ENCODE measurements at regions not wholly inside any gene's neighbourhood (a gene's known extent, or its start where the extent isn't known, plus 50 kb on each side); places are given as distances from the start of the nearest gene placed in this dataset.

DNA sequence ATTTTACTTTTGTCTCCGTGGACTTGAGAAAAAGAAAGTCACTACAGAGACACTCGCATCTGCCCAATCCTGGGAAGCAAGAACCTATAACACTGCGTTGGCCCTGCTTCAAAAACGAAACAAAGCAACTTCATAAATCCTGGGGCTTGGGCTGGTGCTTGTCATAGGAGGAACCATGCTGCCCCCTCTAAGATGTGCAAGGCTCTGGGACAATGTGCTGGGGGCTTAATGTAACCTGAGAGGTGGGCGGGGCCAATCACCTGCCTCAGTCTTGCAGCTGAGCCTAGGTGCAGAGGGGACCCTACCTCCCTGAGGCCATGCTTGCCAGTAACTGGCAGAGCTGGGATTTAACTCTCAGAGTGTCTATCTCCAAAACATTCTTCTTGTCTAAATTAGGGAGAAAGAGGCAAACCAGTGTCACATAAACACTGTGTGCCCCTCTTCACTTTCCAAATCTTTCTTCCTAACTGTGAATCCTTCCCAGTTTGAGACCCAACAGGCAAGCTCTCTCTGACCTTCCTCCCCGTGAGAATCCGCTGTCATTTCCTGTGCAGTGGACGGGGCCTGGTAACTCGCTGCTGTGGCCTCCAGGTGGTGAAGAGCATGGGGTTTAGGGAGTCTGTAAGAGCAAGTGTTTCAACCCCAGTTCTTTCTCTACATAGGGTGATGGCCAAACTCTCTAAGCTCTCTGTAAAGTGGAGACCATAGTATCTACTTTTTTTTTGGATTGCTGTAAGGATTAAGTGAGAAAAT, 115.1 kb downstream of the ACKR3 start:
- intact Hi-C loops (cut with micrococcal nuclease; ENCODE audit: unreplicated experiment): no loop called here

GRCh38 chr2:236685361-236685760, 115.7 kb downstream of the ACKR3 start:
- POLR2A ChIA-PET (ENCODE audit: unreplicated experiment): interaction anchor here (0.6 kb wide), 1 partner anchor 44 kb away, joined by 3 read pairs; no protein-coding TSS in a partner anchor
- Histone ChIP-seq H3F3A (ENCODE audit: insufficient read depth, low read depth) (no peaks in the 10 kb centered on the region), H3K9me2 (ENCODE audit: insufficient read depth) (no peaks in the 10 kb centered on the region), H4K20me1 (ENCODE audit: insufficient read depth) (no peaks in the 10 kb centered on the region), H3K4me1 (replicated peaks; ENCODE audit: insufficient read depth) (no peaks in the 10 kb centered on the region), H3K4me3 (no peak overlapping the region), H3K36me3 (ENCODE audit: low read depth) (no peaks in the 10 kb centered on the region), H3K4me2 (no peak overlapping the region), H3K27me3 (ENCODE audit: insufficient read depth, low read depth) (peaks cover 5% of the 10 kb centered on the region; the same call in 1 of the 2 replicates), H3K79me2 (ENCODE audit: low read depth) (no peaks in the 10 kb centered on the region), H2AFZ (no peak overlapping the region), H3K9me3 (ENCODE audit: insufficient read depth, low read depth) (no peaks in the 10 kb centered on the region), H3K27ac (no peak overlapping the region)
- TF ChIP-seq, protein P1, sequence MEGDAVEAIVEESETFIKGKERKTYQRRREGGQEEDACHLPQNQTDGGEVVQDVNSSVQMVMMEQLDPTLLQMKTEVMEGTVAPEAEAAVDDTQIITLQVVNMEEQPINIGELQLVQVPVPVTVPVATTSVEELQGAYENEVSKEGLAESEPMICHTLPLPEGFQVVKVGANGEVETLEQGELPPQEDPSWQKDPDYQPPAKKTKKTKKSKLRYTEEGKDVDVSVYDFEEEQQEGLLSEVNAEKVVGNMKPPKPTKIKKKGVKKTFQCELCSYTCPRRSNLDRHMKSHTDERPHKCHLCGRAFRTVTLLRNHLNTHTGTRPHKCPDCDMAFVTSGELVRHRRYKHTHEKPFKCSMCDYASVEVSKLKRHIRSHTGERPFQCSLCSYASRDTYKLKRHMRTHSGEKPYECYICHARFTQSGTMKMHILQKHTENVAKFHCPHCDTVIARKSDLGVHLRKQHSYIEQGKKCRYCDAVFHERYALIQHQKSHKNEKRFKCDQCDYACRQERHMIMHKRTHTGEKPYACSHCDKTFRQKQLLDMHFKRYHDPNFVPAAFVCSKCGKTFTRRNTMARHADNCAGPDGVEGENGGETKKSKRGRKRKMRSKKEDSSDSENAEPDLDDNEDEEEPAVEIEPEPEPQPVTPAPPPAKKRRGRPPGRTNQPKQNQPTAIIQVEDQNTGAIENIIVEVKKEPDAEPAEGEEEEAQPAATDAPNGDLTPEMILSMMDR (conservative IDR thresholded peaks at IDR 0.05): no peak
- no peak for TF ChIP-seq EZH2 (IDR thresholded peaks at IDR 0.05; ENCODE audit: low read depth)
- CTCF ChIA-PET: no interaction called here
- BruUV-seq (replicated peaks): no TSS peak
- intact Hi-C loops (cut with micrococcal nuclease; ENCODE audit: unreplicated experiment): no loop called here
- no peak for DNase-seq

More for the DNA sequence above, 115.1 kb downstream of the ACKR3 start:
- H3K9me2 ChIP-seq (ENCODE audit: insufficient read depth): no peaks in the 10 kb centered on the region
- no TSS peak for BruUV-seq (replicated peaks)
- no peak overlapping the region for H2AFZ ChIP-seq
- H3K4me1 ChIP-seq (replicated peaks; ENCODE audit: insufficient read depth): no peaks in the 10 kb centered on the region
- no peak overlapping the region for H3K27ac ChIP-seq
- TF ChIP-seq, protein P1 (conservative IDR thresholded peaks at IDR 0.05): no peak
- TF ChIP-seq EZH2 (IDR thresholded peaks at IDR 0.05; ENCODE audit: low read depth): no peak
- 0 out of 2 replicates have a peak overlapping the region, but pooled peaks have one; percentile 41 for H3K4me2 ChIP-seq
- H3K36me3 ChIP-seq (ENCODE audit: low read depth): no peaks in the 10 kb centered on the region
- ChIA-PET POLR2A (ENCODE audit: unreplicated experiment) (no interaction called here), CTCF (no interaction called here)
- no peaks in the 10 kb centered on the region for H3K9me3 ChIP-seq (ENCODE audit: insufficient read depth, low read depth)
- DNase-seq: no peak
- H3K4me3 ChIP-seq: no peak overlapping the region; the same call in 1 of the 2 replicates
- no peaks in the 10 kb centered on the region for H3K79me2 ChIP-seq (ENCODE audit: low read depth)
- H3K27me3 ChIP-seq (ENCODE audit: insufficient read depth, low read depth): no peaks in the 10 kb centered on the region
- H3F3A ChIP-seq (ENCODE audit: insufficient read depth, low read depth): no peaks in the 10 kb centered on the region
- H4K20me1 ChIP-seq (ENCODE audit: insufficient read depth): no peaks in the 10 kb centered on the region

- H3K9me3 ChIP-seq (ENCODE audit: insufficient read depth, low read depth): no peaks in the 10 kb centered on the region
- H3K4me3 ChIP-seq: no peak overlapping the region
- H3F3A ChIP-seq (ENCODE audit: insufficient read depth, low read depth): no peaks in the 10 kb centered on the region
- H3K4me2 ChIP-seq: no peak overlapping the region
- intact Hi-C loops (cut with micrococcal nuclease; ENCODE audit: unreplicated experiment): no loop called here
- no peaks in the 10 kb centered on the region for H3K4me1 ChIP-seq (replicated peaks; ENCODE audit: insufficient read depth)
- no peak overlapping the region for H2AFZ ChIP-seq
- H3K27me3 ChIP-seq (ENCODE audit: insufficient read depth, low read depth): peaks cover 7% of the 10 kb centered on the region; the same call in 1 of the 2 replicates
- no TSS peak for BruUV-seq (replicated peaks)
- no peak for DNase-seq
- H3K27ac ChIP-seq: no peak overlapping the region
- H4K20me1 ChIP-seq (ENCODE audit: insufficient read depth): no peaks in the 10 kb centered on the region
- ChIA-PET POLR2A (ENCODE audit: unreplicated experiment) (interaction anchor here (0.6 kb wide), 1 partner anchor 44 kb away, joined by 3 read pairs; no protein-coding TSS in a partner anchor), CTCF (no interaction called here)
- H3K36me3 ChIP-seq (ENCODE audit: low read depth): no peaks in the 10 kb centered on the region
- no peaks in the 10 kb centered on the region for H3K9me2 ChIP-seq (ENCODE audit: insufficient read depth)
- H3K79me2 ChIP-seq (ENCODE audit: low read depth): no peaks in the 10 kb centered on the region
- TF ChIP-seq EZH2 (IDR thresholded peaks at IDR 0.05; ENCODE audit: low read depth): no peak
- TF ChIP-seq, protein P1 (conservative IDR thresholded peaks at IDR 0.05): no peak
These were observed 116.4 kb downstream of the ACKR3 start for GRCh38 chr2:236685979-236686520.
